Fibroblast of lung (primary cell): ENCODE measurements at regions not wholly inside any gene's neighbourhood (a gene's known extent, or its start where the extent isn't known, plus 50 kb on each side); places are given as distances from the start of the nearest gene placed in this dataset.

Experiments used
- DNase-seq, 2 donors: peaks; one replicate each; pipeline versions ENCODE4 v3.0.0 to v3.0.0-alpha.2; 2010; ENCODE audit warnings: low read depth in 2 of 2
- H2AFZ ChIP-seq: 2 replicates; pipeline ENCODE4 v1.5.1; 2012; ENCODE audit warnings: low read length, control low read depth, inconsistent platforms
- H3K27ac ChIP-seq: 2 replicates; pipeline ENCODE4 v1.5.1; 2011; ENCODE audit warnings: low read length, control low read depth; ENCODE audit not compliant: insufficient read depth
- H3K27me3 ChIP-seq: 2 replicates; pipeline ENCODE4 v1.5.1; 2011; ENCODE audit warnings: mild to moderate bottlenecking, low read length; ENCODE audit not compliant: control insufficient read depth, insufficient read depth
- H3K36me3 ChIP-seq: 2 replicates; pipeline ENCODE4 v1.5.1; 2011; ENCODE audit warnings: low read length; ENCODE audit not compliant: control insufficient read depth, insufficient read depth
- H3K4me1 ChIP-seq: 2 replicates; pipeline ENCODE4 v1.5.1; 2011; ENCODE audit warnings: low read length; ENCODE audit not compliant: control insufficient read depth, insufficient read depth; ENCODE audit errors: extremely low read depth
- H3K4me2 ChIP-seq: 2 replicates; pipeline ENCODE4 v1.5.1; 2011; ENCODE audit warnings: low read length, control low read depth; ENCODE audit not compliant: insufficient read depth; ENCODE audit errors: extremely low read depth
- H3K4me3 ChIP-seq, 4 experiments: fragments of 200-600 bp in 1 of 4; sonication (generic) in 1 of 4; replicated peaks in 1 of 4; 2 replicates each; pipeline ENCODE4 v1.5.1; 2011 to 2016; ENCODE audit warnings: low read length in 4 of 4, low read depth in 3 of 4, mild to moderate bottlenecking in 3 of 4, control low read depth in 2 of 4, inconsistent platforms in 1 of 4, mixed read lengths in 1 of 4; ENCODE audit not compliant: insufficient read depth in 1 of 4; ENCODE audit errors: control extremely low read depth in 1 of 4
- H3K79me2 ChIP-seq: 2 replicates; pipeline ENCODE4 v1.5.1; 2012; ENCODE audit warnings: mild to moderate bottlenecking, low read length, inconsistent platforms; ENCODE audit not compliant: control insufficient read depth, insufficient read depth
- H3K9ac ChIP-seq: 2 replicates; pipeline ENCODE4 v1.5.1; 2011; ENCODE audit warnings: mild to moderate bottlenecking, low read length, control low read depth; ENCODE audit not compliant: insufficient read depth
- H3K9me3 ChIP-seq: 2 replicates; pipeline ENCODE4 v1.5.1; 2012; ENCODE audit warnings: low read depth, low read length; ENCODE audit not compliant: control insufficient read depth, insufficient read depth
- H4K20me1 ChIP-seq: 2 replicates; pipeline ENCODE4 v1.5.1; 2011; ENCODE audit warnings: low read length; ENCODE audit not compliant: control insufficient read depth, insufficient read depth; ENCODE audit errors: extremely low read depth
- CTCF ChIP-seq, 2 donors: IDR thresholded peaks in 1 of 2; conservative IDR thresholded peaks in 1 of 2; 1 replicate in 1 of 2; 2 replicates in 1 of 2; pipeline ENCODE4 v1.5.1; 2011 to 2012; ENCODE audit warnings: low read length in 2 of 2, control low read depth in 1 of 2, inconsistent platforms in 1 of 2, low read depth in 1 of 2, mild to moderate bottlenecking in 1 of 2
- EZH2 ChIP-seq: IDR thresholded peaks from 2 replicates; pipeline ENCODE4 v1.5.1; 2012; ENCODE audit warnings: low read length, control low read depth, mild to moderate bottlenecking; ENCODE audit errors: missing control alignments

DNA sequence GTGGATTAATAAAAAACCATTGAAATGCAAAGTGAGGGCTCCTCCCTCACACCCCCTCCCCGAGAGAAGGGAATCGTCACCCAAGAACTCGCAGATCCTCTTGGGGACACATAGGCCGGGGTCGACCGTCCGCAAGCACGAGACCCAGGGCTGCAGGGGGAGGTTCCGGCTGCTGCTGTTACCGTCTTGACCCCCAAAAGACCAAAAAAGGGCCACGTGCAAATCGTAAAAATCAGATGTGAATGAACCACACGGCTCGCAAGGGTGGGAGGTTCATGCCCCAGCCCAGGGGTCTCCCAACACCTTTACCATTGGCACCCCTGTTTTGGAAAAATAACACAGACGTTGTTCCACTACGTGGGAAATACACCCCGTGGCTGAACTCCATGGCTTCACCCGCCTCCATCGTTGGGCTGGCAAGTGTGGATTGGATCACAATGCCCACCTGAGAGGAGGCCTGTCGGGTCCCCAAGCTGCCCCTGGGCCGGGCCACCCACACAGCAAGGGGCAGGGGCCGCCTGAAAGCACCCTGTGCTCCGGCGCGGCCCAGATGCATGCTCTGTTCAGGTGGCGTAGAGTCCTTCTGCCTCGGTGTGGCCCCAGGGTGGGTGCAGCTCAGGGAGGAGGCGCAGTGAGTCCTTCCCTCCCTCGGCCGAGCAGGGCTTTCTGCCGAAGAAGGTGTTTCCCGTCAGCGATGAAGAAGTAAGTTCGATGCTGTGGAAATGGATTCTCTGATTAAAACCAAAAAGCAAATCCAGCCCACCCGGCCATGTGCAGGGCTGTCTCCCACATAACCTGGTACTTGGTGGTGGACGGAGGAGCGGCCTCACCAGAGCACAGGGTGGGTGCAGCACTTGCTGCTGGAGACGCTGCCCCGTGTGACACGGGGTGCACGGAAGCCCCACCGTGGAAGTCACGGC, 85.0 kb downstream of the YTHDF1 start:
- H4K20me1 ChIP-seq: no peaks in the 10 kb centered on the region
- no peaks in the 10 kb centered on the region for H3K36me3 ChIP-seq
- no peak overlapping the region for H2AFZ ChIP-seq
- H3K9ac ChIP-seq: no peak overlapping the region
- H3K27me3 ChIP-seq: no peaks in the 10 kb centered on the region
- TF ChIP-seq CTCF (conservative IDR thresholded peaks at IDR 0.05 in 1 of 2, IDR thresholded peaks at IDR 0.05 in 1 of 2; ENCODE audit: low read depth in 1 of 2, low read length in 2 of 2): no peak
- TF ChIP-seq EZH2: no peak
- no peak overlapping the region for H3K4me2 ChIP-seq
- no peak overlapping the region for H3K27ac ChIP-seq
- DNase-seq: no peak
- H3K79me2 ChIP-seq: no peaks in the 10 kb centered on the region
- no peaks in the 10 kb centered on the region for H3K4me1 ChIP-seq
- H3K4me3 ChIP-seq: no peak overlapping the region
- H3K9me3 ChIP-seq: no peaks in the 10 kb centered on the region

- H3K9me3 ChIP-seq: no peaks in the 10 kb centered on the region
- H3K27me3 ChIP-seq: no peaks in the 10 kb centered on the region
- no peak overlapping the region for H3K9ac ChIP-seq
- H3K4me2 ChIP-seq: no peak overlapping the region
- no peak for TF ChIP-seq CTCF (conservative IDR thresholded peaks at IDR 0.05 in 1 of 2, IDR thresholded peaks at IDR 0.05 in 1 of 2; ENCODE audit: low read depth in 1 of 2, low read length in 2 of 2)
- no peak for TF ChIP-seq EZH2
- H3K36me3 ChIP-seq: no peaks in the 10 kb centered on the region
- no peak overlapping the region for H3K27ac ChIP-seq
- no peak overlapping the region for H2AFZ ChIP-seq
- no peak for DNase-seq
- H4K20me1 ChIP-seq: no peaks in the 10 kb centered on the region
- no peaks in the 10 kb centered on the region for H3K79me2 ChIP-seq
- H3K4me3 ChIP-seq: no peak overlapping the region
- no peaks in the 10 kb centered on the region for H3K4me1 ChIP-seq
Observed at GRCh38 chr20:63129991-63130657, 85.8 kb downstream of the YTHDF1 start.

- no peak for DNase-seq
- Histone ChIP-seq H4K20me1 (no peaks in the 10 kb centered on the region), H3K79me2 (no peaks in the 10 kb centered on the region), H3K9ac (no peak overlapping the region), H3K4me2 (no peak overlapping the region), H3K4me3 (no peak overlapping the region), H3K27ac (no peak overlapping the region), H3K27me3 (no peaks in the 10 kb centered on the region), H3K9me3 (no peaks in the 10 kb centered on the region), H2AFZ (no peak overlapping the region), H3K36me3 (no peaks in the 10 kb centered on the region), H3K4me1 (no peaks in the 10 kb centered on the region)
- TF ChIP-seq CTCF (conservative IDR thresholded peaks at IDR 0.05 in 1 of 2, IDR thresholded peaks at IDR 0.05 in 1 of 2; ENCODE audit: low read depth in 1 of 2, low read length in 2 of 2) (no peak), EZH2 (no peak)
Observed at GRCh38 chr20:63129376-63129965, 86.5 kb downstream of the YTHDF1 start.
